ENCODE measurements at regions not wholly inside any gene's neighbourhood (a gene's known extent, or its start where the extent isn't known, plus 50 kb on each side); places are given as distances from the start of the nearest gene placed in this dataset.

GRCh38 chr1:234863551-234863971 is 253.6 kb upstream of the IRF2BP2 start:
- no peaks in the 10 kb centered on the region for H3K9me3 ChIP-seq
- no peaks in the 10 kb centered on the region for H3K27me3 ChIP-seq
- TF ChIP-seq POLR2A (IDR thresholded peaks at IDR 0.05) (no peak), CTCF (IDR thresholded peaks at IDR 0.05) (no peak)
- H3K4me3 ChIP-seq: no peak overlapping the region
- peak in 1 of 3 donors; percentile 54 for DNase-seq
- peaks cover 0 to 28% (median 11%) of the 10 kb centered on the region in 4 donors for H3K4me1 ChIP-seq
- H3K27ac ChIP-seq: peak overlapping the region in 3 of 4 donors; percentile 47 to 79 (median 63)
- H3K36me3 ChIP-seq: no peaks in the 10 kb centered on the region

GRCh38 chr1:234862944-234863515 is 253.1 kb upstream of the IRF2BP2 start:
- TF ChIP-seq CTCF (IDR thresholded peaks at IDR 0.05) (no peak), POLR2A (IDR thresholded peaks at IDR 0.05) (no peak)
- no peak overlapping the region for H3K4me3 ChIP-seq

GRCh38 chr1:234862360-234862943 is 252.5 kb upstream of the IRF2BP2 start:
- Histone ChIP-seq H3K36me3 (no peaks in the 10 kb centered on the region), H3K9me3 (no peaks in the 10 kb centered on the region), H3K27ac (peak overlapping the region in 3 of 4 donors; percentile 47 to 79 (median 63)), H3K4me3 (no peak overlapping the region), H3K4me1 (peaks cover 0 to 28% (median 11%) of the 10 kb centered on the region in 4 donors), H3K27me3 (no peaks in the 10 kb centered on the region)
- DNase-seq: no peak
- TF ChIP-seq POLR2A (IDR thresholded peaks at IDR 0.05): no peak
- TF ChIP-seq CTCF (IDR thresholded peaks at IDR 0.05): no peak

More at GRCh38 chr1:234862944-234863515, 253.1 kb upstream of the IRF2BP2 start:
- Histone ChIP-seq H3K27me3 (no peaks in the 10 kb centered on the region), H3K27ac (peak overlapping the region in 3 of 4 donors; percentile 47 to 79 (median 63)), H3K36me3 (no peaks in the 10 kb centered on the region), H3K4me1 (peaks cover 0 to 28% (median 11%) of the 10 kb centered on the region in 4 donors), H3K9me3 (no peaks in the 10 kb centered on the region)
- peak in 2 of 3 donors; percentile 64 to 74 for DNase-seq

- peaks cover 0 to 26% (median 11%) of the 10 kb centered on the region in 4 donors for H3K4me1 ChIP-seq
- H3K4me3 ChIP-seq: no peak overlapping the region
- H3K27ac ChIP-seq: peak overlapping the region in 2 of 4 donors; percentile 63 to 79
- H3K9me3 ChIP-seq: no peaks in the 10 kb centered on the region
- no peak for TF ChIP-seq POLR2A (IDR thresholded peaks at IDR 0.05)
- TF ChIP-seq CTCF (IDR thresholded peaks at IDR 0.05): no peak
- no peaks in the 10 kb centered on the region for H3K36me3 ChIP-seq
- no peak for DNase-seq
- no peaks in the 10 kb centered on the region for H3K27me3 ChIP-seq
These were observed 251.8 kb upstream of the IRF2BP2 start for GRCh38 chr1:234861761-234862160.

GRCh38 chr1:234861024-234861620 is 251.1 kb upstream of the IRF2BP2 start:
- peak overlapping the region in 2 of 4 donors; percentile 26 to 50 for H3K27ac ChIP-seq
- no peaks in the 10 kb centered on the region for H3K27me3 ChIP-seq
- no peaks in the 10 kb centered on the region for H3K36me3 ChIP-seq
- DNase-seq: no peak
- H3K4me3 ChIP-seq: no peak overlapping the region
- H3K4me1 ChIP-seq: peaks cover 0 to 20% (median 11%) of the 10 kb centered on the region in 4 donors
- H3K9me3 ChIP-seq: no peaks in the 10 kb centered on the region
- TF ChIP-seq POLR2A (IDR thresholded peaks at IDR 0.05) (no peak), CTCF (IDR thresholded peaks at IDR 0.05) (no peak)
